Uterus (tissue), 3 donors: ENCODE measurements at regions not wholly inside any gene's neighbourhood (a gene's known extent, or its start where the extent isn't known, plus 50 kb on each side); places are given as distances from the start of the nearest gene placed in this dataset.

Experiments used
- DNase-seq, 2 donors: peaks; one replicate each; pipeline ENCODE4 v3.0.0-alpha.2; 2019 to 2020
- H3K27ac ChIP-seq, 2 donors: fragments of 200-600 bp; sonication (generic); 1 replicate in 1 of 2; 2 replicates in 1 of 2; pipeline ENCODE4 v1.5.1; 2016 to 2018
- H3K27me3 ChIP-seq, 2 donors: fragments of 200-600 bp; sonication (generic); one replicate each; pipeline ENCODE4 v1.5.1; 2018 to 2019; ENCODE audit warnings: control low read depth in 1 of 2
- H3K36me3 ChIP-seq, 2 donors: fragments of 200-600 bp; sonication (generic); one replicate each; pipeline ENCODE4 v1.5.1; 2019; ENCODE audit warnings: control low read depth in 1 of 2
- H3K4me1 ChIP-seq, 2 donors: fragments of 200-600 bp; sonication (generic); one replicate each; pipeline ENCODE4 v1.5.1; 2018 to 2019; ENCODE audit warnings: control low read depth in 1 of 2
- H3K4me3 ChIP-seq, 2 donors: fragments of 200-600 bp; sonication (generic); 1 replicate in 1 of 2; 2 replicates in 1 of 2; pipeline ENCODE4 v1.5.1; 2018 to 2019; ENCODE audit warnings: mild to moderate bottlenecking in 1 of 2
- H3K9me3 ChIP-seq, 2 donors: fragments of 200-600 bp; sonication (generic); one replicate each; pipeline ENCODE4 v1.5.1; 2019; ENCODE audit warnings: control low read depth in 1 of 2
- POLR2A ChIP-seq, 2 donors: fragments of 450-650 bp; IDR thresholded peaks; one replicate each; pipeline ENCODE4 v1.6.1; 2016; ENCODE audit warnings: antibody characterized with exemption in 2 of 2, mild to moderate bottlenecking in 1 of 2, moderate library complexity in 1 of 2
- intact Hi-C: fragments of 100-400 bp; cut with DNase I; formaldehyde crosslinking; loops from one replicate; pipeline ENCODE4 v1.15.1; 2023; ENCODE audit warnings: low total_unique reads
- TF ChIP-seq, protein P1 (sequence below), 4 experiments: fragments of 200-600 bp in 2 of 4; fragments of 450-650 bp in 2 of 4; sonication (generic) in 2 of 4; IDR thresholded peaks; one replicate each; pipeline ENCODE4 v1.5.1; 2016 to 2019; ENCODE audit warnings: antibody characterized with exemption in 4 of 4, mild to moderate bottlenecking in 2 of 4, moderate library complexity in 1 of 4
- donor health status: DM: yes; HTN: yes; CAD: no.

DNA sequence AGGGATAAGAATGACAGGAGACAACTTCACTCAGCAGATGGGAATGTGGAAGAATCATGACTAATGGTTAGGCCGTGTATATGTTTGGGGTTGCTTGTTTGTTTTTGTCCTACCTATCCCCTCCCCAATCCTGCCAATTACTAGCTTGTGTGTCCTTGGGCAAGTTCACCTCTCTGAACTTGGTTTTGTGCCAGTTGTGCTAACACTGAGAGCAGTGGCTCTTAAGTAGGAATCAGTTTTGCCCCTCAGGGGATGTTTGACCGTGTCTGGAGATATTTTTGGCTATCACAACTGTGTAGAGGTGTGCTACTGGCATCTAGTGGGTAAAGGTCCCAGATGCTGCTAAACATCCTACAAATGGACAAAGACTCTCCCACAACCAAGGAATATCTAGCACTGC, 287.0 kb downstream of the DMRT2 start:
- Histone ChIP-seq H3K4me1 (no peaks in the 10 kb centered on the region), H3K9me3 (no peaks in the 10 kb centered on the region), H3K4me3 (no peak overlapping the region), H3K36me3 (no peaks in the 10 kb centered on the region), H3K27ac (no peak overlapping the region), H3K27me3 (no peaks in the 10 kb centered on the region)
- TF ChIP-seq, protein P1, sequence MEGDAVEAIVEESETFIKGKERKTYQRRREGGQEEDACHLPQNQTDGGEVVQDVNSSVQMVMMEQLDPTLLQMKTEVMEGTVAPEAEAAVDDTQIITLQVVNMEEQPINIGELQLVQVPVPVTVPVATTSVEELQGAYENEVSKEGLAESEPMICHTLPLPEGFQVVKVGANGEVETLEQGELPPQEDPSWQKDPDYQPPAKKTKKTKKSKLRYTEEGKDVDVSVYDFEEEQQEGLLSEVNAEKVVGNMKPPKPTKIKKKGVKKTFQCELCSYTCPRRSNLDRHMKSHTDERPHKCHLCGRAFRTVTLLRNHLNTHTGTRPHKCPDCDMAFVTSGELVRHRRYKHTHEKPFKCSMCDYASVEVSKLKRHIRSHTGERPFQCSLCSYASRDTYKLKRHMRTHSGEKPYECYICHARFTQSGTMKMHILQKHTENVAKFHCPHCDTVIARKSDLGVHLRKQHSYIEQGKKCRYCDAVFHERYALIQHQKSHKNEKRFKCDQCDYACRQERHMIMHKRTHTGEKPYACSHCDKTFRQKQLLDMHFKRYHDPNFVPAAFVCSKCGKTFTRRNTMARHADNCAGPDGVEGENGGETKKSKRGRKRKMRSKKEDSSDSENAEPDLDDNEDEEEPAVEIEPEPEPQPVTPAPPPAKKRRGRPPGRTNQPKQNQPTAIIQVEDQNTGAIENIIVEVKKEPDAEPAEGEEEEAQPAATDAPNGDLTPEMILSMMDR (IDR thresholded peaks at IDR 0.05) = no peak
- TF ChIP-seq POLR2A (IDR thresholded peaks at IDR 0.05) = no peak
- intact Hi-C loops = no loop called here
- DNase-seq = no peak

DNA sequence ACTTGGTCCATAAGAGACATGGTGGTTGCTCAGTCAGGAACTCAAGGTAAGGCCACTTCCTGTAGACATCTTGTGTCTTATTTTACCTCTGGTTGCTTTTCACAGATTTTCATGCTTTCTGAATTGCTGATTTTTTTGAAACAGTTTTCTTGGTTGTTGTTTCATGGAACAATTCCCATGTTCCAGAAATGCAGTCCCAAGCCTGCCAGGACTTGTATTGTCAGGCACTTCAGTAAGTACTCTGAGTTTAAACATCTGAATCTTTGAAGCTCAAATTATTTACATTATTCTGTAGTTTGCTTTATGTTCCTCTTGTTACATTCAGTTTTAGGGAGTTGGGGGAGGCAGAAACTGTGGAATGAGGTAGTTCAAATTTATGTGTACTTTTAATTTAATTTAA, 290.2 kb downstream of the DMRT2 start:
- no peaks in the 10 kb centered on the region for H3K9me3 ChIP-seq
- H3K27ac ChIP-seq = no peak overlapping the region
- H3K4me1 ChIP-seq = no peaks in the 10 kb centered on the region
- DNase-seq = no peak
- no peaks in the 10 kb centered on the region for H3K36me3 ChIP-seq
- intact Hi-C loops = no loop called here
- TF ChIP-seq POLR2A (IDR thresholded peaks at IDR 0.05) = no peak
- TF ChIP-seq, protein P1 (IDR thresholded peaks at IDR 0.05) = no peak
- no peaks in the 10 kb centered on the region for H3K27me3 ChIP-seq
- H3K4me3 ChIP-seq = no peak overlapping the region

DNA sequence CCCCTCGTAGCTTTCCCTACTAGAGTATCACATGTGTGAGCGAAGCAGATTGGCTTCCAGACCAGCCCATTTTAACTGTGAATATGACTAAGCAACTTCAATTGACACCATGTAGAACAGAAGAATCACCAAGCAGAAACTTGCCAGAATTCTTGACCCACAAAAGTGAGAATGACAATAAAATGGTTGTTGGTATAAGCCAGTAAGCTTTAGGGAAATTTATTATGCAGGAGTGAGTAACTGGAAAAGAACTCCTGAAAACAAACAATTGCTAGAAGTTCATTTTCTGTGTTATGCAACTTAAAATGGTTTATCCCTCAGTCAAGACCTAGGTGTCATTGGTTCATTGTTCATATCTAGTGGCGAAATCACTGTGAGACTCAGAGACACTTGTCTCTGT, 303.1 kb downstream of the DMRT2 start:
- intact Hi-C loops = no loop called here
- no peaks in the 10 kb centered on the region for H3K9me3 ChIP-seq
- no peaks in the 10 kb centered on the region for H3K4me1 ChIP-seq
- H3K36me3 ChIP-seq = no peaks in the 10 kb centered on the region
- H3K27me3 ChIP-seq = no peaks in the 10 kb centered on the region
- TF ChIP-seq POLR2A (IDR thresholded peaks at IDR 0.05) = no peak
- TF ChIP-seq, protein P1 (IDR thresholded peaks at IDR 0.05) = no peak
- no peak overlapping the region for H3K27ac ChIP-seq
- no peak overlapping the region for H3K4me3 ChIP-seq
- DNase-seq = no peak

DNA sequence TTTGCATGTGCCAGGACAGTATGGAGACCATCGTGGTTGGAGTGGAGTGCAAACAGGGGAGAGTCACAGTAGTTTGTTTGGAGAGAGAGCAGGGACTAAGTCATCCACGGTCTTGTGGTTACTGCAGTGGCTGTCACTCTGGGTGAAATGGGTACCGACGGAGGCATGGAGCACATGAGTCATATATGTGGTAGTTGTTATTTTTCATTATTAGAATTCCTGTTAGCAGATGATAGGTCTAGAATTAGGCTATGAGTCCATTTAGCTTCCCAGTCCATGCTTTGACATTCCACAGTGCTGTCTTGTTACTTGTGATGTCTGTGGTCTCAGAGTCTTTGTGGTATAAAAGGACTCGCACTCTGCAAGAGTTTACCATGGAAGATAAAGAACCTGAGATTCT, 303.9 kb downstream of the DMRT2 start:
- Histone ChIP-seq H3K27ac (no peak overlapping the region), H3K36me3 (no peaks in the 10 kb centered on the region), H3K4me1 (no peaks in the 10 kb centered on the region), H3K4me3 (no peak overlapping the region), H3K9me3 (no peaks in the 10 kb centered on the region), H3K27me3 (no peaks in the 10 kb centered on the region)
- no peak for TF ChIP-seq POLR2A (IDR thresholded peaks at IDR 0.05)
- TF ChIP-seq, protein P1 (IDR thresholded peaks at IDR 0.05) = no peak
- intact Hi-C loops = no loop called here
- no peak for DNase-seq

DNA sequence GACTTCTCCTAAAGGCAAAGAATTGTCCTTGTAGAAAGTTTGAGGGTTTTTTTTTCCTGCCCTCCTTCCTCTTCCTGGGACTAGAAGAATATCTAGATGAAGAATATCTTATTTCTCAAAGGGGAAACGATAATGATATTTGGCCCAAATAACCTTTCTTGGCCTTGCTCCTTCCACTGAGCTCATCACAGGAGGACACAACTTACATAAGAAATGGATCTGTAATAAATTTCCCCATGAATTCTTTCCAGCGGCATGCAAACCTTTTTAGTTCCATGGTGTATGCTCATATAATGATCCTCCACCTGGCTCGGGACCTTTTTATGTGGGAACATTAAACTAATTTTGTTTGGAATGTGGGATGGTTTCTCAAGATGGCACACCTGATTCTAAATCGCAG, 304.4 kb downstream of the DMRT2 start:
- Histone ChIP-seq H3K4me1 (no peaks in the 10 kb centered on the region), H3K36me3 (no peaks in the 10 kb centered on the region), H3K27me3 (no peaks in the 10 kb centered on the region), H3K27ac (no peak overlapping the region), H3K4me3 (no peak overlapping the region), H3K9me3 (no peaks in the 10 kb centered on the region)
- intact Hi-C loops = no loop called here
- no peak for TF ChIP-seq POLR2A (IDR thresholded peaks at IDR 0.05)
- TF ChIP-seq, protein P1 (IDR thresholded peaks at IDR 0.05) = no peak
- DNase-seq = no peak
